MM.1S (cell line): ENCODE measurements at regions not wholly inside any gene's neighbourhood (a gene's known extent, or its start where the extent isn't known, plus 50 kb on each side); places are given as distances from the start of the nearest gene placed in this dataset.

Source experiments
- DNase-seq: peaks from one replicate; pipeline ENCODE4 v3.0.0-alpha.2; 2015
- H2AFZ ChIP-seq: fragments of 300-600 bp; sonication (generic); 2 replicates; pipeline ENCODE4 v1.6.0; 2016; ENCODE audit warnings: antibody characterized with exemption, low read length
- H3F3A ChIP-seq: fragments of 300-600 bp; sonication (generic); 2 replicates; pipeline ENCODE4 v1.6.1; 2016; ENCODE audit warnings: mild to moderate bottlenecking, antibody characterized with exemption, low read length, moderate library complexity, mixed read lengths; ENCODE audit not compliant: insufficient read depth
- H3K27ac ChIP-seq: fragments of 300-600 bp; sonication (generic); 2 replicates; pipeline ENCODE4 v1.5.1; 2016; ENCODE audit warnings: mild to moderate bottlenecking, low read length
- H3K27me3 ChIP-seq: fragments of 300-600 bp; sonication (generic); replicated peaks from 2 replicates; pipeline ENCODE4 v1.6.0; 2016; ENCODE audit warnings: low read length; ENCODE audit not compliant: insufficient read depth
- H3K36me3 ChIP-seq: fragments of 300-600 bp; sonication (generic); replicated peaks from 2 replicates; pipeline ENCODE4 v1.6.1; 2016; ENCODE audit warnings: mild to moderate bottlenecking, low read length, mixed read lengths; ENCODE audit not compliant: insufficient read depth
- H3K4me1 ChIP-seq: fragments of 300-600 bp; sonication (generic); 2 replicates; pipeline ENCODE4 v1.6.1; 2016; ENCODE audit warnings: low read length, mixed read lengths
- H3K4me2 ChIP-seq: fragments of 300-600 bp; sonication (generic); 2 replicates; pipeline ENCODE4 v1.6.0; 2016; ENCODE audit warnings: low read depth, low read length
- H3K4me3 ChIP-seq: fragments of 300-600 bp; sonication (generic); 2 replicates; pipeline ENCODE4 v1.5.1; 2016; ENCODE audit warnings: low read length, mixed read lengths
- H3K79me2 ChIP-seq: fragments of 300-600 bp; sonication (generic); 2 replicates; pipeline ENCODE4 v1.6.1; 2016; ENCODE audit warnings: mixed run types, low read length, mixed read lengths
- H3K9ac ChIP-seq: fragments of 300-600 bp; sonication (generic); 2 replicates; pipeline ENCODE4 v1.6.1; 2016; ENCODE audit warnings: low read length, mixed read lengths
- H3K9me2 ChIP-seq: fragments of 300-600 bp; sonication (generic); replicated peaks from 2 replicates; pipeline ENCODE4 v1.6.1; 2016; ENCODE audit warnings: mild to moderate bottlenecking, low read length, mixed read lengths; ENCODE audit not compliant: insufficient read depth
- H3K9me3 ChIP-seq: fragments of 300-600 bp; sonication (generic); replicated peaks from 2 replicates; pipeline ENCODE4 v1.6.1; 2016; ENCODE audit warnings: mild to moderate bottlenecking, low read length, mixed read lengths; ENCODE audit not compliant: insufficient read depth
- H4K20me1 ChIP-seq: fragments of 300-600 bp; sonication (generic); 2 replicates; pipeline ENCODE4 v1.6.1; 2016; ENCODE audit warnings: mild to moderate bottlenecking, low read length, moderate library complexity, mixed read lengths; ENCODE audit not compliant: insufficient read depth
- EZH2 ChIP-seq: fragments of 300-600 bp; sonication (generic); optimal IDR thresholded peaks from 2 replicates; pipeline ENCODE3; 2017; ENCODE audit warnings: low read depth, mild to moderate bottlenecking, antibody characterized with exemption, low read length, mixed read lengths
- EZH2phosphoT487 ChIP-seq: fragments of 300-600 bp; sonication (generic); IDR thresholded peaks from 2 replicates; pipeline ENCODE4 v1.6.1; 2018; ENCODE audit warnings: antibody characterized with exemption, low read length
- TF ChIP-seq, protein P1 (sequence below): fragments of 300-600 bp; sonication (generic); IDR thresholded peaks from 2 replicates; pipeline ENCODE4 v1.5.1; 2016; ENCODE audit warnings: antibody characterized with exemption, low read length, mixed read lengths

DNA sequence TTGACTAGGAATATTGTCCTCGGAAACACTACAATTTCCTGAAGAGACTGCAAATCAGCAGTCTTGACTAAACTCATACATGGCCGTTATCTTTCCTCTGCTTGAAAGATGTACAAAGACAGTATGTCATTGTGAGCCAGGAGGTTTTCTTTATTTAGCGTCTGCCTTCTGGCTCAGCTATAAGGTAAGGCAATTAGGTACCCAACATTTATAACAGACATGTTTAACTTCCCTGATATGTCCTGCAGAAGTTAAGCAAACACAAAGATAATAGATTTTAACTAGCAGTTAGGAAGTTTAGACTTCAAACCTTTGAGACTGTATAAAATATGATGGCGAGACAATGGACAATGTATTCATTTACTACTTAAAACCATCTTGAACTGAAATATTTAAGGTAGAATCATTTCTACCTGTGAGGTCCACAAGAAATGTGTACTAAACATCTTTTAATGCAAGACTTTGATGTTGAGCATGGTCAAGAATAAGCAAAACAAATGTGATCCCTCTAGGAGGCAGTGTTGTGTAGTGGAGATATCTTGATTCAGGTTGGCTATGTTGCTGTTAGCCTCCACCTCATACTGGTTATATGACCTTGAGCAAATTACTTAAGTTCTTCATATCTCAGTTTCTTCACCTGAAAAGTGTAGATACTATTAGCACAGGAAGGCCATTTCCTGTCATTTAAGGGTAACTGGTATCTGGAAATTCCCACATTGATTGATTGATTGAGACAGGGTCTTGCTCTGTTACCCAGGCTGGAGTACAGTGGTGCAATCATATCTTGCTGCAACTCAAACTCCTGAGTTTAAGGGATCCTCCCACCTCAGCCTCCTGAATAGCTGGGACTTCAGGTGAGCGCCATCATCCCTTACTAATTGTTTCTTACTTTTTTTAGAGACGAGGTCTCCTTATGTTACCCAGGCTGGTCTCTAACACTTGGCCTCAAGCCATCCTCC is 96.3 kb upstream of the EEA1 start:
- Histone ChIP-seq H3K9me3 (no peaks in the 10 kb centered on the region), H3F3A (no peaks in the 10 kb centered on the region), H3K9ac (no peak overlapping the region), H2AFZ (no peak overlapping the region), H3K27ac (no peak overlapping the region), H4K20me1 (no peaks in the 10 kb centered on the region), H3K4me2 (no peak overlapping the region), H3K36me3 (no peaks in the 10 kb centered on the region), H3K27me3 (no peaks in the 10 kb centered on the region), H3K4me1 (no peaks in the 10 kb centered on the region), H3K79me2 (no peaks in the 10 kb centered on the region), H3K4me3 (no peak overlapping the region), H3K9me2 (no peaks in the 10 kb centered on the region)
- DNase-seq, result peak; percentile 74
- no peak for TF ChIP-seq EZH2phosphoT487
- TF ChIP-seq, protein P1, sequence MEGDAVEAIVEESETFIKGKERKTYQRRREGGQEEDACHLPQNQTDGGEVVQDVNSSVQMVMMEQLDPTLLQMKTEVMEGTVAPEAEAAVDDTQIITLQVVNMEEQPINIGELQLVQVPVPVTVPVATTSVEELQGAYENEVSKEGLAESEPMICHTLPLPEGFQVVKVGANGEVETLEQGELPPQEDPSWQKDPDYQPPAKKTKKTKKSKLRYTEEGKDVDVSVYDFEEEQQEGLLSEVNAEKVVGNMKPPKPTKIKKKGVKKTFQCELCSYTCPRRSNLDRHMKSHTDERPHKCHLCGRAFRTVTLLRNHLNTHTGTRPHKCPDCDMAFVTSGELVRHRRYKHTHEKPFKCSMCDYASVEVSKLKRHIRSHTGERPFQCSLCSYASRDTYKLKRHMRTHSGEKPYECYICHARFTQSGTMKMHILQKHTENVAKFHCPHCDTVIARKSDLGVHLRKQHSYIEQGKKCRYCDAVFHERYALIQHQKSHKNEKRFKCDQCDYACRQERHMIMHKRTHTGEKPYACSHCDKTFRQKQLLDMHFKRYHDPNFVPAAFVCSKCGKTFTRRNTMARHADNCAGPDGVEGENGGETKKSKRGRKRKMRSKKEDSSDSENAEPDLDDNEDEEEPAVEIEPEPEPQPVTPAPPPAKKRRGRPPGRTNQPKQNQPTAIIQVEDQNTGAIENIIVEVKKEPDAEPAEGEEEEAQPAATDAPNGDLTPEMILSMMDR, result peak; percentile 70

DNA sequence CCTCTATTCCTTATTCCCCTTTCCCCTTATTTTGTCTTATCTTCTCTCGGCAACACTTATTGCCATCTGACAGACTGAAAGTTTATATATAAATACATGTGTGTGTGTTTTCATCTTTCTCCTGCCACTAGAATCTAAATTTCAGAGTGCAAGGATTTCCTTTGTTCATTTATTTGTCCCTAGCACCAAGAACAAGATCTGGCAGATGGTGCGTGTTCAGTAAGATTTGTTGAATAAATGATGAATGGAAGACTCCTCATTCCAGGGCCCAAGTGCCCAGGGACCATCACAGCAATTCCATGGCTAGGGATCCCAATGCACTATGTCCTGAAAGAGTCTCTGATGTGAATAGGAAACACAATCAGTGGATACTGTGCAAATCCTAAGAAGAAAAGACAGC is 97.9 kb upstream of the EEA1 start:
- Histone ChIP-seq H3K4me3 (no peak overlapping the region), H4K20me1 (no peaks in the 10 kb centered on the region), H3K9me2 (no peaks in the 10 kb centered on the region), H2AFZ (no peak overlapping the region), H3K4me2 (no peak overlapping the region), H3K27me3 (no peaks in the 10 kb centered on the region), H3K36me3 (no peaks in the 10 kb centered on the region), H3K9ac (no peak overlapping the region), H3F3A (no peaks in the 10 kb centered on the region), H3K27ac (no peak overlapping the region), H3K4me1 (no peaks in the 10 kb centered on the region), H3K79me2 (no peaks in the 10 kb centered on the region), H3K9me3 (no peaks in the 10 kb centered on the region)
- DNase-seq, result no peak
- TF ChIP-seq, protein P1, result no peak
- TF ChIP-seq EZH2 (no peak), EZH2phosphoT487 (no peak)

DNA sequence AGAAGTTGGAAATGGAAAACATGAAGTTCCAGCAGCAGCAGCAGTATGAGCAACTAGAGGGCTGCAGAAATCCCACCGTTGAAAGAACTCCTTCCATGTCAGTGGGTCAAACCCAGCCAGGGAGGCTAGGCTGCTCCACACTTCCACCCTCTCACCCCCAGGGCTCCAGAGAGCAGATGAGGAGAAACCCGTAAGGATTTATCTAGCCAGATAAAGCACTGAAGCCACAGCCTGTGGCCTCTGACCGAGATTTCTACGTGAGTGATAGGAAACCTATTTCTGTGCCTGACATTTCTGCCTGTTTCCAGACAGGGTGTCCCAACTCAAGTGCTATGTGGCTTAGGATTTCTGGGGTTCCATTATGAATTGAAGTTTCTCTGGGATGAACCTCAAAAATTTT is 100.0 kb upstream of the EEA1 start:
- TF ChIP-seq, protein P1, result no peak
- TF ChIP-seq EZH2 (no peak), EZH2phosphoT487 (no peak)
- Histone ChIP-seq H3K4me2 (no peak overlapping the region), H3F3A (no peaks in the 10 kb centered on the region), H3K9ac (no peak overlapping the region), H3K27ac (no peak overlapping the region), H3K9me2 (no peaks in the 10 kb centered on the region), H2AFZ (no peak overlapping the region), H4K20me1 (no peaks in the 10 kb centered on the region), H3K9me3 (no peaks in the 10 kb centered on the region), H3K79me2 (no peaks in the 10 kb centered on the region), H3K27me3 (no peaks in the 10 kb centered on the region), H3K4me3 (no peak overlapping the region), H3K36me3 (no peaks in the 10 kb centered on the region), H3K4me1 (no peaks in the 10 kb centered on the region)
- DNase-seq, result no peak
